ENCODE measurements at regions not wholly inside any gene's neighbourhood (a gene's known extent, or its start where the extent isn't known, plus 50 kb on each side); places are given as distances from the start of the nearest gene placed in this dataset.
"Not testable (repeated sequence)": the region's sequence is repeated elsewhere in the genome, so short reads cannot be mapped to it uniquely, and the experiment has no call there.

DNA sequence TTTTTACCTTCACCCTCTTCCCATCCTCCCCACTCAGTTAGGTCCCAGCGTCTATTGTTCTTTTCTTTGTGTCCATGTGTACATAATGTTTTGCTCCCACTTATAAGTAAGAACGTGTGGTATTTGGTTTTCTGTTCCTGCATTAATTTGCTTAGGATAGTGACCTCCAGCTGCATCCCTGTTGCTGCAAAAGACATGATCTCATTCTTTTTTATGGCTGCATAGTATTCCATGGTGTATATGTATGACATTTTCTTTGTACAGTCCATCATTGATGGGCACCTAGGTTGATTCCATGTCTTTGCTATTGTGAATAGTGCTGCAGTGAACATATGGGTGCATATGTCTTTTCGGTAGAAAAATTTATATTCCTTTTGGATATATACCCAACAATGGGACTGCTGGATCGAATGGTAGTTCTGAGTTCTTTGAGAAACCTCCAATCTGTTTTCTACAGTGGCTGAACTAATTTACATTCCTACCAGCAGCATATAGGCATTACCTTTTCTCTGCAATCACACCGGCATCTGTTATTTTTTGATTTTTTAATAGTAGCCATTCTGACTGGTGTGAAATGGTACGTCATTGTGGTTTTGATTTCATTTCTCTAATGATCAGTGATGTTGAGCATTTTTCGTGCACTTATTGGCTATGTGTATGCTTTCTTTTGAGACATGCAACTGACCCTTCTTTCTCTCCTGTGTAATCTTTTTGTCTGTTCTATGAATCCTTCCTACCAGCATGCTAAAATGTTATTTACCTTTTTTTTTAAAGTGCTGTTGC is 279.7 kb upstream of the AMIGO2 start:
- no peaks in the 10 kb centered on the region for H3K27me3 ChIP-seq (ENCODE audit: control insufficient read depth in 5 of 5, insufficient read depth in 4 of 5, low read length in 5 of 5)
- no peak overlapping the region for H3K4me3 ChIP-seq (ENCODE audit: low read depth in 1 of 5, low read length in 5 of 5)
- H3K4me1 ChIP-seq (ENCODE audit: control insufficient read depth in 5 of 5, insufficient read depth in 5 of 5, low read length in 5 of 5): peaks cover 0 to 20% (median 0%) of the 10 kb centered on the region in 5 donors
- H3K9me3 ChIP-seq (ENCODE audit: control insufficient read depth in 5 of 5, low read length in 5 of 5): no peaks in the 10 kb centered on the region
- H3K9ac ChIP-seq (ENCODE audit: low read length in 5 of 5): no peak overlapping the region
- H3K27ac ChIP-seq (ENCODE audit: low read depth, low read length): no peak overlapping the region
- no peaks in the 10 kb centered on the region for H3K36me3 ChIP-seq (ENCODE audit: control insufficient read depth in 5 of 5, insufficient read depth in 5 of 5, low read length in 5 of 5)

- peaks cover 0 to 20% (median 0%) of the 10 kb centered on the region in 5 donors for H3K4me1 ChIP-seq (ENCODE audit: control insufficient read depth in 5 of 5, insufficient read depth in 5 of 5, low read length in 5 of 5)
- H3K9ac ChIP-seq (ENCODE audit: low read length in 5 of 5); H3K36me3 ChIP-seq (ENCODE audit: control insufficient read depth in 5 of 5, insufficient read depth in 5 of 5, low read length in 5 of 5); H3K9me3 ChIP-seq (ENCODE audit: control insufficient read depth in 5 of 5, low read length in 5 of 5); H3K27ac ChIP-seq (ENCODE audit: low read depth, low read length); H3K4me3 ChIP-seq (ENCODE audit: low read depth in 1 of 5, low read length in 5 of 5); H3K27me3 ChIP-seq (ENCODE audit: control insufficient read depth in 5 of 5, insufficient read depth in 4 of 5, low read length in 5 of 5): not testable (repeated sequence)
These were observed 277.2 kb upstream of the AMIGO2 start for GRCh38 chr12:47357006-47357405.

DNA sequence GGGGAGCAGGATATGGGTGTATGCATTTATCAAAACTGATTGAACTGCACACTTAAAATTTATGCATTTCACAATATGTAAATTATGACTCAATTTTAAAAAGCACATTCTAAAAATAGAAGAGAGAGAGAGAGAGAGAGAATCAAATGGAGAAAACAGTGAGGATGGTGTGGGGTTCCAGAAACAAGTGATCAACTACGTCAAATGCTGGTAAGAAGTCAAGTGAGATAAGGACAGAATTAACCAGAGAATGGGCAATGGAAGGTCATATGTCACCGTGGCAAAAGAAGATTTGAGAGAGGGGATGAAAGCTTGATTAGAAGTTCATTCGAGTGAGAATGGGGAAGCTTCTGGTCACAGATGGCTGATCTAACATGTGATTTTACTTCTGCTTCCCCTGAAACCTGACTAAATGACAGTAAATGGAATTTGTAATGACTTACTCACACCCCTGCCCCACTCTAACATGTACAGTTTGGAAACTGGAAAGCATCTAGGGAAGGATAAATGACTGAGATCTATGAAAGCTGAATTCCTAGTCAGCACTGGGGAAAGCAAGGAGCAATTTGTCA is 276.5 kb upstream of the AMIGO2 start:
- no peak overlapping the region for H3K4me3 ChIP-seq (ENCODE audit: low read depth in 1 of 5, low read length in 5 of 5)
- H3K9ac ChIP-seq (ENCODE audit: low read length in 5 of 5): peak overlapping the region in 1 of 5 donors; percentile 39
- H3K9me3 ChIP-seq (ENCODE audit: control insufficient read depth in 5 of 5, low read length in 5 of 5): no peaks in the 10 kb centered on the region
- H3K4me1 ChIP-seq (ENCODE audit: control insufficient read depth in 5 of 5, insufficient read depth in 5 of 5, low read length in 5 of 5): peaks cover 0 to 14% (median 0%) of the 10 kb centered on the region in 5 donors
- no peaks in the 10 kb centered on the region for H3K27me3 ChIP-seq (ENCODE audit: control insufficient read depth in 5 of 5, insufficient read depth in 4 of 5, low read length in 5 of 5)
- peak overlapping the region; percentile 37 for H3K27ac ChIP-seq (ENCODE audit: low read depth, low read length)
- H3K36me3 ChIP-seq (ENCODE audit: control insufficient read depth in 5 of 5, insufficient read depth in 5 of 5, low read length in 5 of 5): no peaks in the 10 kb centered on the region

DNA sequence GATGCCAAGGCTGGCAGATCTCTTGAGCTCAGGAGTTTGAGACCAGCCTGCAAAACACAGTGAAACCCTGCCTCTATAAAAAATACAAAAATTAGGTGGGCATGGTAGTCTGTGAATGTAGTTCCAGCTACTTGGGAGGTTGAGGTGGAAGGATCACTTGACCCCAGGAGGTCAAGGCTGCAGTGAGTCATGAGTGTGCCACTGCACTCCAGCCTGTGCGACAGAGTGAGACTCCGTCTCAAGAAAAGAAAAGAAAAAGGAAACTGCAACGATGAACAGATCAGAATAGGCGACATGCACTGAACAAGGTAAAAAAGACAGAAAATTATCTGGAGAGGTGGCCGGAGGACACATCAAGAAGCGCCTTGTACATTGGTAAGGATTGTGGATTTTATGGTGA is 273.7 kb upstream of the AMIGO2 start:
- no peaks in the 10 kb centered on the region for H3K9me3 ChIP-seq (ENCODE audit: control insufficient read depth in 5 of 5, low read length in 5 of 5)
- no peak overlapping the region for H3K27ac ChIP-seq (ENCODE audit: low read depth, low read length)
- H3K36me3 ChIP-seq (ENCODE audit: control insufficient read depth in 5 of 5, insufficient read depth in 5 of 5, low read length in 5 of 5): no peaks in the 10 kb centered on the region
- no peaks in the 10 kb centered on the region for H3K27me3 ChIP-seq (ENCODE audit: control insufficient read depth in 5 of 5, insufficient read depth in 4 of 5, low read length in 5 of 5)
- no peaks in the 10 kb centered on the region for H3K4me1 ChIP-seq (ENCODE audit: control insufficient read depth in 5 of 5, insufficient read depth in 5 of 5, low read length in 5 of 5)
- H3K4me3 ChIP-seq (ENCODE audit: low read depth in 1 of 5, low read length in 5 of 5): no peak overlapping the region
- H3K9ac ChIP-seq (ENCODE audit: low read length in 5 of 5): no peak overlapping the region

DNA sequence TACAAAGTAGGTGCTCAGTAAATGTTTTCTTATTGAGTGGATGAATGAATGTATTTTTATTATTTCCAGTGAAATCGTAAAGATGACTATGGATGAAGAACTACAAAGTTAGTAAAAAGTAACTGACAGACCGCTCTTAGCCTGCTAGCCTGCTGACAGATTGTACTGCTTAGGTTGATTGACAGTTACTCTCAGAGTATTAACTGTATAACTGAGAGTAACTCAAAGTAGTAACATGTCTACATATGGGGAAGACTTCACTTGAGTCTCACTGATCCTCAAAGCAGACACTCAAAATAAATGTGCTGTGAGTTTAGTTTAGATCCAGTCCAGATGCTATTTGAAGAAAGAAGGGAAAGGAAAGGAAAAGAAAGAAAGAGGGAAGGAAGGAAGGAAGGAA is 272.3 kb upstream of the AMIGO2 start:
- Histone ChIP-seq H3K27ac (ENCODE audit: low read depth, low read length) (no peak overlapping the region), H3K9me3 (ENCODE audit: control insufficient read depth in 5 of 5, low read length in 5 of 5) (no peaks in the 10 kb centered on the region), H3K4me1 (ENCODE audit: control insufficient read depth in 5 of 5, insufficient read depth in 5 of 5, low read length in 5 of 5) (no peaks in the 10 kb centered on the region), H3K9ac (ENCODE audit: low read length in 5 of 5) (no peak overlapping the region), H3K36me3 (ENCODE audit: control insufficient read depth in 5 of 5, insufficient read depth in 5 of 5, low read length in 5 of 5) (no peaks in the 10 kb centered on the region), H3K4me3 (ENCODE audit: low read depth in 1 of 5, low read length in 5 of 5) (no peak overlapping the region), H3K27me3 (ENCODE audit: control insufficient read depth in 5 of 5, insufficient read depth in 4 of 5, low read length in 5 of 5) (no peaks in the 10 kb centered on the region)

GRCh38 chr12:47351526-47351925 is 271.8 kb upstream of the AMIGO2 start:
- H3K9ac ChIP-seq (ENCODE audit: low read length in 5 of 5): no peak overlapping the region
- no peaks in the 10 kb centered on the region for H3K27me3 ChIP-seq (ENCODE audit: control insufficient read depth in 5 of 5, insufficient read depth in 4 of 5, low read length in 5 of 5)
- H3K9me3 ChIP-seq (ENCODE audit: control insufficient read depth in 5 of 5, low read length in 5 of 5): no peaks in the 10 kb centered on the region
- no peaks in the 10 kb centered on the region for H3K36me3 ChIP-seq (ENCODE audit: control insufficient read depth in 5 of 5, insufficient read depth in 5 of 5, low read length in 5 of 5)
- H3K4me1 ChIP-seq (ENCODE audit: control insufficient read depth in 5 of 5, insufficient read depth in 5 of 5, low read length in 5 of 5): no peaks in the 10 kb centered on the region
- H3K27ac ChIP-seq (ENCODE audit: low read depth, low read length): no peak overlapping the region
- H3K4me3 ChIP-seq (ENCODE audit: low read depth in 1 of 5, low read length in 5 of 5): no peak overlapping the region

- H3K9me3 ChIP-seq (ENCODE audit: control insufficient read depth in 5 of 5, low read length in 5 of 5): no peaks in the 10 kb centered on the region
- H3K27ac ChIP-seq (ENCODE audit: low read depth, low read length): no peak overlapping the region
These were observed 270.3 kb upstream of the AMIGO2 start for GRCh38 chr12:47350062-47350408.

GRCh38 chr12:47349137-47350061 is 269.6 kb upstream of the AMIGO2 start:
- Histone ChIP-seq H3K4me1 (ENCODE audit: control insufficient read depth in 5 of 5, insufficient read depth in 5 of 5, low read length in 5 of 5) (no peaks in the 10 kb centered on the region), H3K36me3 (ENCODE audit: control insufficient read depth in 5 of 5, insufficient read depth in 5 of 5, low read length in 5 of 5) (no peaks in the 10 kb centered on the region), H3K27me3 (ENCODE audit: control insufficient read depth in 5 of 5, insufficient read depth in 4 of 5, low read length in 5 of 5) (no peaks in the 10 kb centered on the region), H3K4me3 (ENCODE audit: low read depth in 1 of 5, low read length in 5 of 5) (no peak overlapping the region), H3K9me3 (ENCODE audit: control insufficient read depth in 5 of 5, low read length in 5 of 5) (no peaks in the 10 kb centered on the region), H3K27ac (ENCODE audit: low read depth, low read length) (no peak overlapping the region), H3K9ac (ENCODE audit: low read length in 5 of 5) (no peak overlapping the region)

More at GRCh38 chr12:47350062-47350408, 270.3 kb upstream of the AMIGO2 start:
- H3K9ac ChIP-seq (ENCODE audit: low read length in 5 of 5): no peak overlapping the region
- no peak overlapping the region for H3K4me3 ChIP-seq (ENCODE audit: low read depth in 1 of 5, low read length in 5 of 5)
- H3K36me3 ChIP-seq (ENCODE audit: control insufficient read depth in 5 of 5, insufficient read depth in 5 of 5, low read length in 5 of 5): no peaks in the 10 kb centered on the region
- no peaks in the 10 kb centered on the region for H3K4me1 ChIP-seq (ENCODE audit: control insufficient read depth in 5 of 5, insufficient read depth in 5 of 5, low read length in 5 of 5)
- no peaks in the 10 kb centered on the region for H3K27me3 ChIP-seq (ENCODE audit: control insufficient read depth in 5 of 5, insufficient read depth in 4 of 5, low read length in 5 of 5)

DNA sequence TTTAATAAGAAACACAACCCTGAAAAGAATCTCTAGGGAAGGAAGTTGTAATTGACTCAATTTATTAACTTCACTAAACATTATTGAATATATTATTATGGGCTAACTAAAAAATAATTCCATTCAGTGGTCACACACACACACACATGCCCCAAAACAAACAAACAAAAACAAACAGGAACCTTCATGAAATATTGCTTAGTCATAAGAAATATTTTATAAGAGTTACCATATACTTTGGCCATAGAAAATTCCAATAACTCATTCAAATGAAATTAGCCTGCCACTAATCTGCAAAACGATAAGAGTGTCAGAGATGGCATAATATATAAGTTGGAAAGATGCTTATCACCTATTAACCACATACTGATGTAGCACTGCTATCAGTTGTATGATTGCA is 268.4 kb upstream of the AMIGO2 start:
- Histone ChIP-seq H3K27me3 (ENCODE audit: control insufficient read depth in 5 of 5, insufficient read depth in 4 of 5, low read length in 5 of 5) (no peaks in the 10 kb centered on the region), H3K36me3 (ENCODE audit: control insufficient read depth in 5 of 5, insufficient read depth in 5 of 5, low read length in 5 of 5) (no peaks in the 10 kb centered on the region), H3K4me1 (ENCODE audit: control insufficient read depth in 5 of 5, insufficient read depth in 5 of 5, low read length in 5 of 5) (no peaks in the 10 kb centered on the region), H3K4me3 (ENCODE audit: low read depth in 1 of 5, low read length in 5 of 5) (no peak overlapping the region), H3K9me3 (ENCODE audit: control insufficient read depth in 5 of 5, low read length in 5 of 5) (no peaks in the 10 kb centered on the region), H3K27ac (ENCODE audit: low read depth, low read length) (no peak overlapping the region), H3K9ac (ENCODE audit: low read length in 5 of 5) (no peak overlapping the region)

Data from subcutaneous abdominal adipose tissue (tissue), 5 donors.